ENCODE measurements at regions not wholly inside any gene's neighbourhood (a gene's known extent, or its start where the extent isn't known, plus 50 kb on each side); places are given as distances from the start of the nearest gene placed in this dataset.

- TF ChIP-seq CTCF (IDR thresholded peaks at IDR 0.05) (no peak), ZFX (IDR thresholded peaks at IDR 0.05; ENCODE audit: borderline replicate concordance) (no peak)
These were observed 66.3 kb upstream of the PAPPA start for GRCh38 chr9:116087246-116087645.

Measured in 22Rv1 (cell line).